ENCODE measurements at regions not wholly inside any gene's neighbourhood (a gene's known extent, or its start where the extent isn't known, plus 50 kb on each side); places are given as distances from the start of the nearest gene placed in this dataset.

GRCh38 chr13:38167164-38167822 lies 182.4 kb upstream of the UFM1 start:
- no peak overlapping the region for H3K4me3 ChIP-seq (ENCODE audit: low read depth, low read length)
- TF ChIP-seq CTCF (IDR thresholded peaks at IDR 0.05; ENCODE audit: low read depth, low read length), result no peak
- DNase-seq (ENCODE audit: low read depth, low spot score), result no peak
- in situ Hi-C loops (cut with HindIII; ENCODE audit: low sequenced_read_pairs), result no loop called here

- H3K4me3 ChIP-seq (ENCODE audit: low read depth, low read length), result no peak overlapping the region
- peak; percentile 1 for DNase-seq (ENCODE audit: low read depth, low spot score)
- in situ Hi-C loops (cut with HindIII; ENCODE audit: low sequenced_read_pairs), result no loop called here
Measured at GRCh38 chr13:38166116-38166515, 183.5 kb upstream of the UFM1 start.

GRCh38 chr13:38160131-38160530 lies 189.5 kb upstream of the UFM1 start:
- DNase-seq (ENCODE audit: low read depth, low spot score), result no peak
- H3K4me3 ChIP-seq (ENCODE audit: low read depth, low read length), result no peak overlapping the region
- TF ChIP-seq CTCF (IDR thresholded peaks at IDR 0.05; ENCODE audit: low read depth, low read length), result no peak
- in situ Hi-C loops (cut with HindIII; ENCODE audit: low sequenced_read_pairs), result no loop called here

More at GRCh38 chr13:38166116-38166515, 183.5 kb upstream of the UFM1 start:
- no peak for TF ChIP-seq CTCF (IDR thresholded peaks at IDR 0.05; ENCODE audit: low read depth, low read length)

- in situ Hi-C loops (cut with HindIII; ENCODE audit: low sequenced_read_pairs), result no loop called here
- no peak for TF ChIP-seq CTCF (IDR thresholded peaks at IDR 0.05; ENCODE audit: low read depth, low read length)
- H3K4me3 ChIP-seq (ENCODE audit: low read depth, low read length), result no peak overlapping the region
- no peak for DNase-seq (ENCODE audit: low read depth, low spot score)
Measured at GRCh38 chr13:38159710-38160109, 189.9 kb upstream of the UFM1 start.

GRCh38 chr13:38147050-38147449 lies 202.6 kb upstream of the UFM1 start:
- no peak for TF ChIP-seq CTCF (IDR thresholded peaks at IDR 0.05; ENCODE audit: low read depth, low read length)
- in situ Hi-C loops (cut with HindIII; ENCODE audit: low sequenced_read_pairs), result no loop called here
- no peak for DNase-seq (ENCODE audit: low read depth, low spot score)
- no peak overlapping the region for H3K4me3 ChIP-seq (ENCODE audit: low read depth, low read length)

- in situ Hi-C loops (cut with HindIII; ENCODE audit: low sequenced_read_pairs), result no loop called here
- no peak for TF ChIP-seq CTCF (IDR thresholded peaks at IDR 0.05; ENCODE audit: low read depth, low read length)
- DNase-seq (ENCODE audit: low read depth, low spot score), result peak; percentile 3
- no peak overlapping the region for H3K4me3 ChIP-seq (ENCODE audit: low read depth, low read length)
Measured at GRCh38 chr13:38141792-38142191, 207.9 kb upstream of the UFM1 start.
